HL-60 (cell line): ENCODE measurements at regions not wholly inside any gene's neighbourhood (a gene's known extent, or its start where the extent isn't known, plus 50 kb on each side); places are given as distances from the start of the nearest gene placed in this dataset.
"Not testable (repeated sequence)": the region's sequence is repeated elsewhere in the genome, so short reads cannot be mapped to it uniquely, and the experiment has no call there.

Source experiments
- SPI1 ChIP-seq: IDR thresholded peaks from 2 replicates; pipeline ENCODE4 v1.6.1; 2012; ENCODE audit warnings: low read depth, mild to moderate bottlenecking, borderline replicate concordance
- TF ChIP-seq, protein P1 (sequence below): IDR thresholded peaks from 2 replicates; pipeline ENCODE4 v1.6.1; 2012; ENCODE audit warnings: low read depth; ENCODE audit not compliant: insufficient replicate concordance
- TF ChIP-seq, protein P2 (sequence below): IDR thresholded peaks from one replicate; pipeline ENCODE4 v1.5.1; 2011; ENCODE audit warnings: low read length, control low read depth, inconsistent platforms; ENCODE audit not compliant: insufficient read depth

DNA sequence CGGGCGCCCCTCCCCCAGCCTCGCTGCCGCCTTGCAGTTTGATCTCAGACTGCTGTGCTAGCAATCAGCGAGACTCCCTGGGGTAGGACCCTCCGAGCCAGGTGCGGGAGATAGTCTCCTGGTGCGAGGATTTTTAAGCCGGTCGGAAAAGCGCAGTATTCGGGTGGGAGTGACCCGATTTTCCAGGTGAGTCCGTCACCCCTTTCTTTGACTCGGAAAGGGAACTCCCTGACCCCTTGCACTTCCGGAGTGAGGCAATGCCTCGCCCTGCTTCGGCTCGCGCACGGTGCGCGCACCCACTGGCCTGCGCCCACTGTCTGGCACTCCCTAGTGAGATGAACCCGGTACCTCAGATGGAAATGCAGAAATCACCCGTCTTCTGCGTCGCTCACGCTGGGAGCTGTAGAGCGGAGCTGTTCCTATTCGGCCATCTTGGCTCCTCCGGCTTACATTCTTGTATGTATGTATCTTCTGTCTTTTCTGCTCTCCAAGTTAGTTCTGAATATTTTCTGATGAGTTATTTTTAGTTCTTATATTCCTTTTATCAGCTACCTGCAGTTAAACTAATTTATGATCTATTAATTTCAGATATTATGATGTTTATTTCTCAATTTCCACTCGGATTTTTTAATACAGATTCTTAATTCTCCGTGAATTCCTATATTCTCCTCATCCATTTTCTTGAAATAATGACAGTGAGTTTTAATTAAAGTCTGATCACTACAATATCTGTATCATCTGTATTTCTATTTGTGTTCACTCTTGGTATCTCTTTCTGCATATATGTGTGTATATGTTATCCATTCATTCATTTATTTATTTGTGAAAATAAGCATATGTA lies 370.2 kb upstream of the GRM7 start:
- TF ChIP-seq, protein P1, sequence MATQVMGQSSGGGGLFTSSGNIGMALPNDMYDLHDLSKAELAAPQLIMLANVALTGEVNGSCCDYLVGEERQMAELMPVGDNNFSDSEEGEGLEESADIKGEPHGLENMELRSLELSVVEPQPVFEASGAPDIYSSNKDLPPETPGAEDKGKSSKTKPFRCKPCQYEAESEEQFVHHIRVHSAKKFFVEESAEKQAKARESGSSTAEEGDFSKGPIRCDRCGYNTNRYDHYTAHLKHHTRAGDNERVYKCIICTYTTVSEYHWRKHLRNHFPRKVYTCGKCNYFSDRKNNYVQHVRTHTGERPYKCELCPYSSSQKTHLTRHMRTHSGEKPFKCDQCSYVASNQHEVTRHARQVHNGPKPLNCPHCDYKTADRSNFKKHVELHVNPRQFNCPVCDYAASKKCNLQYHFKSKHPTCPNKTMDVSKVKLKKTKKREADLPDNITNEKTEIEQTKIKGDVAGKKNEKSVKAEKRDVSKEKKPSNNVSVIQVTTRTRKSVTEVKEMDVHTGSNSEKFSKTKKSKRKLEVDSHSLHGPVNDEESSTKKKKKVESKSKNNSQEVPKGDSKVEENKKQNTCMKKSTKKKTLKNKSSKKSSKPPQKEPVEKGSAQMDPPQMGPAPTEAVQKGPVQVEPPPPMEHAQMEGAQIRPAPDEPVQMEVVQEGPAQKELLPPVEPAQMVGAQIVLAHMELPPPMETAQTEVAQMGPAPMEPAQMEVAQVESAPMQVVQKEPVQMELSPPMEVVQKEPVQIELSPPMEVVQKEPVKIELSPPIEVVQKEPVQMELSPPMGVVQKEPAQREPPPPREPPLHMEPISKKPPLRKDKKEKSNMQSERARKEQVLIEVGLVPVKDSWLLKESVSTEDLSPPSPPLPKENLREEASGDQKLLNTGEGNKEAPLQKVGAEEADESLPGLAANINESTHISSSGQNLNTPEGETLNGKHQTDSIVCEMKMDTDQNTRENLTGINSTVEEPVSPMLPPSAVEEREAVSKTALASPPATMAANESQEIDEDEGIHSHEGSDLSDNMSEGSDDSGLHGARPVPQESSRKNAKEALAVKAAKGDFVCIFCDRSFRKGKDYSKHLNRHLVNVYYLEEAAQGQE = not testable (repeated sequence)
- TF ChIP-seq, protein P2, sequence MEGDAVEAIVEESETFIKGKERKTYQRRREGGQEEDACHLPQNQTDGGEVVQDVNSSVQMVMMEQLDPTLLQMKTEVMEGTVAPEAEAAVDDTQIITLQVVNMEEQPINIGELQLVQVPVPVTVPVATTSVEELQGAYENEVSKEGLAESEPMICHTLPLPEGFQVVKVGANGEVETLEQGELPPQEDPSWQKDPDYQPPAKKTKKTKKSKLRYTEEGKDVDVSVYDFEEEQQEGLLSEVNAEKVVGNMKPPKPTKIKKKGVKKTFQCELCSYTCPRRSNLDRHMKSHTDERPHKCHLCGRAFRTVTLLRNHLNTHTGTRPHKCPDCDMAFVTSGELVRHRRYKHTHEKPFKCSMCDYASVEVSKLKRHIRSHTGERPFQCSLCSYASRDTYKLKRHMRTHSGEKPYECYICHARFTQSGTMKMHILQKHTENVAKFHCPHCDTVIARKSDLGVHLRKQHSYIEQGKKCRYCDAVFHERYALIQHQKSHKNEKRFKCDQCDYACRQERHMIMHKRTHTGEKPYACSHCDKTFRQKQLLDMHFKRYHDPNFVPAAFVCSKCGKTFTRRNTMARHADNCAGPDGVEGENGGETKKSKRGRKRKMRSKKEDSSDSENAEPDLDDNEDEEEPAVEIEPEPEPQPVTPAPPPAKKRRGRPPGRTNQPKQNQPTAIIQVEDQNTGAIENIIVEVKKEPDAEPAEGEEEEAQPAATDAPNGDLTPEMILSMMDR = not testable (repeated sequence)
- TF ChIP-seq SPI1 = not testable (repeated sequence)
